HG02938 (cell line): ENCODE measurements at regions not wholly inside any gene's neighbourhood (a gene's known extent, or its start where the extent isn't known, plus 50 kb on each side); places are given as distances from the start of the nearest gene placed in this dataset.

ENCODE experiments used
- ATAC-seq: cut with Tn5 transposase; IDR thresholded peaks from one replicate; pipeline ENCODE4 v1.9.1; 2021; ENCODE audit warnings: mild to moderate bottlenecking, moderate library complexity; ENCODE audit not compliant: unreplicated experiment

DNA sequence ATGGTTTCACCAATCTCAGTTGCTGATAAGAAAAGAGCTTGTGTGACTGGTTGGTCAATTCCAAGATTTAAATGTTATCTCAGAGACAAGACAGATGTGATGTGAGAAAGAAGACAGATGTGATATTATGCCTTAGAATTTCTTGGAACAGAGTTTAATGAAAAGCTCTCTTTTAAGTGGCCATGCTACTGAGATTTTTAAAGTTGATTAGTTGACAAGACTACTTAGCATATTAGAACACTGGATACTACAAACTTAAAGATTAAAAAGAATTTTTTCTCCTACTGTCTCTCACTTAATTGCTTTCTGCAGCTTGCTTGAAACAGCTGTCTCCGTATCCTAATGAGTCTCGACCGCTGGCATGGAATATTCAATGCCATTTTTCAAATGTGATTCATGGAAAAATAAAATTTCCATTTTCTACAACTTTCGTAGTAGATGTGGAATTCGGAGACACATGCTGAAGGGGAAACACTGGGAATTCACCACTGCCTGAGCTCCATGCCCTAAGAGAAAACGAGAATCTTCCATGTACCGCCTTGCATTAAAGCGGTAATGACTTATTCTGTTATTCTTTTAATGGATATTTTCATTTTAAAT is 634.2 kb upstream of the SETBP1 start:
- ATAC-seq = no peak

DNA sequence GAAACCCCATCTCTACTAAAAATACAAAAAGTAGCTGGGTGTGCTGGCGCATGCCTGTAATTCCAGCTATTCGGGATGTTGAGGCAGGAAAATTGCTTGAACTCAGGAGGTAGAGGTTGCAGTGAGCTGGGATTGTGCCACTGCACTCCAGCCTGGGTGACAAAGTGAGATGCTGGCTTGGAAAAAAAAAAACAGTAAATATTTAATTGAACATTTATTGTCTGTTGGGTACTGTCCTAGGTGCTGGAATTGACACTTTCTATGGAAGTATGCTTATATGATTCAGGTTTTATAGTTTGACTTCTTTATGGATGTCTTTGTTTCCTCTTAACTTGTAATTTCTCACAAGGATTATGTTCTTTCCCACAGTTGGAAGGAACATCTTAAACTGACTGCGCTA is 633.1 kb upstream of the SETBP1 start:
- ATAC-seq = no peak

DNA sequence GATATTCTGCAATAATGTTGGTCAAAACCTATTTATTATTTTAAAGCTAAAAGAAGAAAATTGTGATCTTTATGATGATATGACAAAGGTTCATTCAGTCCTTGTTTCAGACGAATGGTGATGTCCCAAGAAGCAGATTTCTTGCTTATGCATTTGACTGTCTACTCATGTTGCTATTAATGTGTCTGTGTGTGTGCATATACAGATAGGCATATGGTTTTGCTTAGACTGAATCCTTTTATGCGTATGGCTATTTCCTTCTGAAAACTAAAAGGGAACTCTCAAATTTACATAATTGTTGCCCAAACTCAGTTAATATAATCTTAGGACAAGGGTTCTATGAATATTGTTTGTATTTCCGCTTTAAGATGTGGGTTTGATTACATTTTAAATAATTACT is 632.3 kb upstream of the SETBP1 start:
- no peak for ATAC-seq

DNA sequence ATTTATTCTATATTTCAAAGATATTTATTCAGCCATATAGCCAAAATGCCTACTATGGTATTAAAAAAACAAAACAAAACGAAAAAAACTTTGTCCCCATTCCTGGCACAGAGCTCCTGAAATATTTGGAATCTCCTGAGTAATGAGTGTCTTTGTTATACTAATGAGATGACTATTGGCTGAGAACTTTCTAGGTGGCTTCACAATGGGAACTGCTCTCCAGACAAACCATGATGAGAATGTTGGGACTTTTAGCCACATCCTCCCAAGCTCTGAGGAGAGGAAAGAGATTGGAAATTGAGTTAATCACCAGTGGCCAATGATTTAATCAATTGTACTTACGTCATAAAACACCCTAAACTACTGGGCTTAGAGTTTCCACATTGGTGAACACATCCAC is 631.8 kb upstream of the SETBP1 start:
- no peak for ATAC-seq

DNA sequence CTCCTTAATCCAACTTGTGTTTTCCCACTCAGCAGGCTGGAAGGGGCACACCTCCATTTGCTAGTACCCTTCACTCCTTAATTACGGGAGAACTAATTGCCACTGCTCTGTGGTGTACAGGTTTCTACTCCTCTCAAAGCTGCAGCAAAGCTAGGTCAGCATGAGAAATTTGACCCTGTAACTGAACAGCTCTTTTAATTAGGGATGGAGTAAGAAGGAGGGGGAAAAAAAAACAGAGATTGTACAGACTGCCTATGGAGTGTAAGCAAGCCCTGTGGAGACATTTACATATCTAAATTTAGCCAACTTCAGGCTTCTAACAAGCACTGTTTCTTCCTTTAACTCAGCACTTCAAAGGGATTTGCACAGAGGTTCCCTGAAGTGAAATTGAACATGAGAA is 629.7 kb upstream of the SETBP1 start:
- no peak for ATAC-seq

DNA sequence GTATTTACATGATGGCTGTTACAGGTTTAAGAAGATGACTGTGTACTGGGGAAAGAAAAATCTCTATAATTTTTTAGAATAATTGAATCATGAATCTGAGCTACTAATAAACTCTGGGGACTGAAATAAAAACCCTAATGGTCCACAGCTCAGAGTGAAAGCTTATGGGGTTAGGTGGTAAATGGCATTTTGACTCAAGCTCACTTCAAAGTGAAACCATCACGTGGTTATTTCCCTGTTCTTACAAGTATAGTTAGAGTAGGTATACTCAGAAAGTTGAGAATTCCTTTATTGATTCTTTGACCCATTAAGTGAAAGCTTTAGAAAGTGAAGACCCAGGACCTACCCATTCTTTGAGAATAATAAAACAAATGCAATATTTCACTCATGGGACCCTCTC is 626.2 kb upstream of the SETBP1 start:
- ATAC-seq = no peak

DNA sequence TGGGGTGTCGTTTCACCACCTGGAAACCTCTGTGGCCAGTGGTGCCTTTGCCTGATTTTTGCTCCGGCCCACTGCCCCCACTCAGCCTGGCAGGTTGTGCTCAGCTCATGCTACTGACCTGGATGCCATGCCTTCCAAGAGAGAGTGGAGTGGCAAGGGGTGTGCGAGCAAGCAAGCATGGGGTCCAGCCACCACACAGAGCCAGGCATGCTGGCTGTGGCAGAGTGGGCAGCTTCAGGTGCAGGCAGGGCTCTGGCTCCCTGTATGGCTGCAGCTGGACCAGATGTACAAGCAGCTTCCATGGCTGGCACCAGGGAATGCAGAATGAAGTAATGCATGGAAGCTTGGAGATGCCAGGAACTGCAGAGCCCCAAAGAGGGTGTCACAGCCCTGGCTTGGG is 620.5 kb upstream of the SETBP1 start:
- ATAC-seq = no peak

DNA sequence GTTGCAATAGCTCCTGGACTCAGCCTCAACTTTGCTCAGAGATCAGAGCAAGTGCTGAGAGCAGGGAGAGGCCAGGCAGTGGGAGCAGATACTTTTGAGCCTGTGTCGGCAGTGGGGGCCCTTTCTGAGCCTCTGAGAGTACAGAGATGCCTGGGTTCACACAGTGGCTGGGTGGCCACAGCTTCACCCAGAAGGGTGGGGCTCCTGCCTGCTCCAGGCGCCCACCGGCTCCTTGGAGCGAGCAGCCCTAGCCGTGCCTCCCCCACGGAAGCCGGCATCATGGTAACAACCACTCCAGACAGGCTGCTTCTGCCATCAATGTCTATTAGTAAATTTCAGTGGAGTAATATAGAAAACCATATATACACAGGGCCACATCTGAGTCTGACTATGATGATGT is 619.2 kb upstream of the SETBP1 start:
- ATAC-seq = no peak

DNA sequence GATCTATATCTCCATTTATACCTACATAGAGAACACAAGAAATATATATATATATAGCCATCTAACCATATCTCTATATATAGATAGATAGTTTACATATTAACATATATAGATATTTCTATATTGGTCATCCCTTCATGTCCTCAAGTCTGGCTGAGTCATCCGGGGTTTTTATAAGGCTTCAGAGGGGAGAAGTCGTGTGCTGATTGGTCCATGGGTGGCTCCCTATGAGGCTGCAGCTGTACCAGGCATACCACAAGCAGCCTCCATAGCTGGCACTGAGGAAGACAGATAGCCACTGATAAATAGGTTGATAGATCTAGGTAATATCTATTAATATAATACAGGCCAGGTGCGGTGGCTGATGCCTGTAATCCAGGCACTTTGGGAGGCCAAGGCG is 618.3 kb upstream of the SETBP1 start:
- no peak for ATAC-seq

DNA sequence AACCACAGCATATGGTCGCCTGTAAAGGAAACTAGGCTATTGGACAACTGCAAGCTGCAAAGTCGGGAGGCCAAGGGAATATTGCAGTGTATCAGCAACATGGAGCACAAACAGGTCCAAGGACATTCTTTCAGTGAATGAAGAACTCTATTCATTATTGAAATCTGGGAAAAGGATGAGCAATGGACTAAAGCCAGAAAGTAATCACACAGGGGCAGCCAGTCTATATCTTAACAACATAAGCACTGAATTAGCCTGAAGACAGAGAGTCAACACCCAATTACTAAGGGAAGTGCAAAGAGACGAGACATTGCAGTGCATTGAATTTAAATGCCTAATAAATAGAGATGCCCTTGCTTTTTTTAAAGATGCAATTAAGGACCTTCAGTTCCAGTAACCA is 615.5 kb upstream of the SETBP1 start:
- ATAC-seq = no peak

DNA sequence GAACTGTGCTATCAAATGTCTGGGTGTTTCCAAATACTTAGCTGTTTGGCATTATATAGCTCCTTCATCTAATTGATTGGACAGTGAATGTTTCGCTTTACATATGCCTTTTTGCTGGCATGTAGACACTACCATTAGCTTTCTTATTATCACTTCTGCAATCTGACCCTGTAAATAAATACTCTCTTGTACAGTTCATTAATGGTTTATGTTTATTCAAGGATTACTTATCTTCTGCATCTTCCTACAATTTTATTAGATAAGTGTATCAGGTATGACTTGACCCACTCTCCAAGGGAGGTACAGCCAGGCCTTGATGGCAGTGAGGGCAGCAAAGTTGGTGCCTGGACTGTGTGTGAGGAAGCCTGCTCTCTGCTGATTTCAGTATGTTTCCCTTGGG is 614.1 kb upstream of the SETBP1 start:
- ATAC-seq = no peak

DNA sequence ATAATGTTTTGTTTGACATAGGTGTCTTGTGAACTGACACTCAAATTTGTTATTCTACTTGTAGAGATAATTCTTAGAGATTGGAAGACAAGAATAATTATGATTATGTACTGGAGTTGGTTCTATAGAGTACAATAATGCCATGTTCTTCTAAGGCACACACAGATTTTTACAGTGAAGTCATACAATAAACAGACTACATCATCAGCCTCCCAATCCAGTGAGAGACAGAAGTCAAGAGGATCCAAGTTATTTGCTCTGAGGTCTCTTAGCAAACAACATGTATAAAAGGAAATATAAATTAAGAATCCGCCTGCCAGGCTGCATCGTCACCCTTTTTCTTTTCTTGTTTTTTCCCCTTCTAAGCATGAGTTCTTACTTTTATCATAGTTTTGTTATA is 613.5 kb upstream of the SETBP1 start:
- ATAC-seq = no peak

DNA sequence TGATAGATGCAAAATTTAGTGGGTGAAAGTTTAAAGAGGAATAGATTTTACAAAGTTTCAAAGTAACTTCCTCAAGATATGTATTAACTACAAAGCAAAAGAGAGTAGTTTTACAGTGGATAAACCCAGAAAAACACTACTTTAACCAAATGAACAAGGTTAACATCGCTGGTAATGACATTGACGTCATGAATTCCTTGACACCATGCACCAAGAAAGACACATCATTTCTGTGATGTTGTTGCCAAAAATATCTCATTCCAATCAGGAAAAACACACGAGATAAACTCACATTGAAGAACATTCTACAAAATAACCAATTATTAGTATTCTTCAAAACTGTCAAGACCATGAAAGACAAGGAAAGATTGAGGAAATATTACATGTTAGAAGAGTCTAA is 605.6 kb upstream of the SETBP1 start:
- ATAC-seq = no peak

DNA sequence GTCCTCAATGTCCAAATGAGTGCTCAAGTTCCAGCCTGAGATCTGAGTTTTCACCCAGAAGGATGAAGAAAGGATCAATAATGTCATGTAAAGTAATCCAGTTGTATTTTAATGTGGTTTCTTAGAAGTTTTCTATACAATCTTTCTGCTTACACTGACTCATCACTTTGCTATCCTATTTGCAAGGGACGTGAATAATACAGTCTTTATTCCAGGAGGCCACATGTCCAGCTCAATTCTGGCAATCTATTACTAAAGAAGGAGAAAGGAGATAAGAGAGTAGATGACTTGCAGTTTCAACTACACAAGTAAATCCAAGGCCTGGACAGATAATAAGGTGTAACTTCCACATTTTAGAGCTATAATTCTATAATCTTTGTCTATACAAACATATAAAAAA is 601.1 kb upstream of the SETBP1 start:
- no peak for ATAC-seq

DNA sequence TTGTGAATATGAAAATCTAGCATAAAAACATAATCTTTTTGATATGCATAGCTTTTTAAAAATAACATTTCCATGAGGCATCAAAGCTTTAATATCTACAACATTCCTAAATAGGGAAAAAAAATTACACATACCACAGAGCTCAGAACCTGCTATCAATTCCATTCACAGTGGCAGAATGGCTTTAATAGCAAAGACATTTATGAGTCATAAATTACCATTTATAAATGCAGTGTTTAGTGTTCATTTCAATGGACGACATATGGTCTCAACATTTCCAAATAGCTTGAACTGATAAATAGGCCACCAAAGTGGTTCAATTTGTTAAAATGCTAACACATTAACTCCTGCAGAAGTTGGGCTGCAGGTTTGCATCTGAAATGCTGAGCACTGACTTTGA is 600.6 kb upstream of the SETBP1 start:
- no peak for ATAC-seq

DNA sequence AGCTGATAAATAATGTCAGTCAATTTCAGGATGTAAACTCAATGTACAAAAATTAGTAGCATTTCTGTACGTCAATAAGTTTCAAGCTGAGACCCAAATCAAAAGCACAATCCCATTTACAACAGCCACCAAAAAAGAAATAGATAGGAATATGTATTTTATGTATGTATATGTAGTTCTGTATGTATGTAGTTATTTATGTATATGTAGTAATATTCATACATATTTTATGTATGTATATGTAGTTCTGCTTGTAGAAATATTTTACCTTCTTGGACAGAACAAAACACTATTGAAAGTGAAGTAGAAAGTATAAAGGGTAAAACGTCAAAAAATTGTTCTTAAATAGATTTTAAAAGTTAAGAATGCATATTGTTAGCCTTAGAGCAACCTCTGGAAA is 591.0 kb upstream of the SETBP1 start:
- ATAC-seq = no peak

DNA sequence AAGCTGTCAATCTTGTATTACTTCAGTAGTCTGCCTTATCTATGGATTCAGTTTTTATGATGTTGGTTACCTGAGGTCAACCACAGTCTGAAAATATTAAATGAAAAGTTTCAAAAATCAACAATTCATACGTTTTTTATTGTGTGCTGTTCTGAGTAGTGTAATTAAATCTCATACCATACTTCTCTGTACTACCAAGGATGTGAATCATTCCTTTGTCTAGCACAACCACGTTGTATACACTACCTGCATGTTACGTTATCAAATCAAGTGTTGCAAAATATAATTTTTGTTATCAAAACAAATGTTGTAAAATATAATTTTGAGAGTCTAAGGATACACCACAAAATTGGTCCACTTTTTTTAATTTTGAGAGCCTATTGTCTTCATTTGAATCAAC is 590.2 kb upstream of the SETBP1 start:
- ATAC-seq = no peak

DNA sequence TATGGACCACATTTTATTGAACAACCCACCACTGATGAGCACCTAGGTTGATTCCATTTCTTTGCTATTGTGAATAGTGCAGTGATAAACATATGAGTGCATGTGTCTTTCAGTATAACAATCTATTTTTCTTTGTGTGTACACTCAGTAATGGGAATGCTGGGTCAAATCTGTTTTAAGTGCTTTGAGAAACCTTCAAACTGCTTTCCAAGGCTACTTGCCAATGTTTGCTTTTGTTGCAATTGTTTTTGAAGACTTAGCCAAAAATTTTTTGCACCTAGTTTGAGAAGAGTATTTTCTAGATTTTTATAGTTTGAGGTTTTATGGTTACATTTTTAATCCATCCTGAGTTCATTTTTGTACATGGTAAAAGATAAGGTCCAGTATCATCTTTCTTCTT is 587.4 kb upstream of the SETBP1 start:
- no peak for ATAC-seq

DNA sequence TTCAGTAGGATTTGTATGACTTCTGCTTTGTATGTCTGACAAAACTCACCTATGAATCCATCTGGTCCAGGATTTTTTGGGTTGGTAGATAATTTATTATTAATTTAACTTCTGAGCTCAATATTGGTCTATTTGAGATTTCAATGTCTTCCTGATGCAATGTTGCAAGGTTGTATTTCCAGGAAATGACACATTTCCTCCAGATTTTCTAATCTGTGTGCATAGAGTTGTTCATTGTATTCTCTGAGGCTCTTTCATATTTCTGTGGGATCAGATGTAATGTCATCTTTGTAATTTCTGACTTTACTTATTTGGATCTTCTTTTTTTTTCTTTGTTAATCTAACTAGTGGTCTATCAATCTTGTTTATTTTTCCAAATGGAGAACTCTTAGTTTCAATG is 584.7 kb upstream of the SETBP1 start:
- ATAC-seq = no peak

DNA sequence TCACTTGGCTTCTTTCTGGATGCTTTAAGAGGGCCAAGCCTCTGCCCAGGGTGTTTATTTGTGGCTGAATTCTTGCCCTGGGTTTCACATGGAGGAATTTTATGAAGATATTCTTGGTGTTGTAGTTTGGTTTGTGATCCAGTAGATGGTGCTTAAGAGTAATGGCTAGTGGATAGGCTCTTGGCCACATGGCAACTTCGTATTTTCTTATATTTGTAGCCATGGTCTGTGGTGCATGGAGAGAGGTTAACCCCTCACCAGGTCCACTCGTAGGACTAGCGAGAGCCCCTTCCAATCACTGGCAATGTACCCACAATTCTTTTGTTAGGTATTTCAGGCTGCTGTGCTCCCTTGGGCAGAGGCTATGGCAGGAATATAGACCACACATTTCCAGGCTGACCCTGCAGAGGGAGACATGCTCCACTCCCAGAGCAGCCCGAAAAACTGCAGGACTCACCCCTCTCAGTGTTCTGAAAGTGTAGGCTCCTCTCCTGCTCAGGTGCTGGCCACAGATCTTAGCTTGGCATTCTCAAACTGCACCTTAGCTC is 582.1 kb upstream of the SETBP1 start:
- ATAC-seq = no peak

DNA sequence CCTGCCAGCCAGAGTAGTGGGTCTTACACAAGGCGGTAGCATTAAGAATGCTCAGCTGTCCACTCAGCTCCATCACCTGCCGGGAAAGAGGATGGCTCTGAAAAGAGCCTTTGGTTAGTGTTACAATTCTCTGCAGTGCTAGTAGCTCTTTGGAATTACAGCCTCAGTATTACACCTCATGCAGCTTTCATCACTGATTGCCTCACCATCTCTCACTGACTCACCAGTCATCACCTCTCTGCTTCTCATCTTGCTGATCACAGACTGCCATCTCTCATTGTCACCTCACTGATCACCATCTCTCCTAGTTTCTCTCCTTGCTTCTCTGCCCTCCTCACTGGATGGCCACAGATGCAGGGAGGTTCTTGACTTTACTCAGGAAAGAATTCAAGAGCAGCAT is 573.5 kb upstream of the SETBP1 start:
- no peak for ATAC-seq

DNA sequence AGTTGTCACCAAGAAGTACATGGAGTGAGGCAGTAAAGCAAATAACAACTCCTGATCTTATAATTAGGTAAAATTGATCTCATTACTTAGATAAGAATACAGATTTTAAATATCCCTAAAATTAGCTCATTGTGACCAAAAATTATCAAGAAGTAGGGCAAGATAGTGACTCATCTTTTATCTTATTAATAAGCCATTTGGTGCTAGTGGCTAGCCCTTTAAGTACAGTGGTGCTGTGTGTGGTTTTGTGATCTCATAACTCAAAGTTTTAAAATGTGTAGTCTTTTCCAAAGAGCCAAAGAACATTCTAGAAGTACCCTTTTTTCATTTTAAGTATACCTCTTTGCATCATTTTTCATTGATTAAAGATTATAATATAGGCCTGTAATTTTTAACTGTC is 569.4 kb upstream of the SETBP1 start:
- no peak for ATAC-seq

DNA sequence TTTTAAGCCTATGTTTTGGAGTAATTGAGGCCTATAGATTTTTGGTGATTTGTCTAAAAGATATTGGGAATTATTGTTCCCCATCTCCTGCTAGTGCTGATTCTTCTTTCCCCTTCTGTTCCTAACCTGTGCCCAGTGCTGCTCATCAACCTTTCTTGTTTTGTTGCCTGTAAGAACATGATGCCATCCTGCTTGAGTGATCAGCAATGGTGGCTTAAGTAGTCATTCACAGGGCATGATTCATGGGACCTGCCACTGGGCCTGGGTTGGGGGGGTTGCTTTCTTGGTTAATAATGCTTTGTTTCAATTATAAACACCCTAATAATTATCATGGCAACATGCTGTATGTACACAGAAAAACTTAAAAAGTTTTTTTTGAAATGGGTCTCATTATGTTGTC is 562.9 kb upstream of the SETBP1 start:
- ATAC-seq = no peak

DNA sequence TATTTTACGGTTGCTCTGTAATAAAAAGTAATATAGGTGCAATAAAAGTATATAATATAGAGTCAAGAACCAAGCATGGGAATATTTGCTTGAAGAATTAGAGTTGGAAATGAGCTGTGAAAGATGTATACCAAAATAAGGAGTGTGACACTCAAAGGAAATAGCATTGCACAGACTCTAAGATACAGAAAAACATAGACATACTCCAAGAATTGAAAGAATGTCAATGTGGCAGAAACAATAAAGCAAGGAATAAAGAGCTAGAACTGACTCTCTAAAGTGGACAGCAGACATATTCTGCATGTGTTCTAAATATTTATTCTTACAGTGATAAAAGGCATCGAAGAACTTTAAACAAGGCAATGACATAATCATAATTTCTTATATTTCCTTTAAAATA is 561.1 kb upstream of the SETBP1 start:
- no peak for ATAC-seq
